ENCODE measurements at regions not wholly inside any gene's neighbourhood (a gene's known extent, or its start where the extent isn't known, plus 50 kb on each side); places are given as distances from the start of the nearest gene placed in this dataset.

GRCh38 chr3:16668776-16669545 lies 63.7 kb upstream of the DAZL start:
- TF ChIP-seq CTCF (IDR thresholded peaks at IDR 0.05; ENCODE audit: insufficient read depth, low read length) = no peak
- DNase-seq (ENCODE audit: low read depth) = no peak

GRCh38 chr3:16670191-16670590 lies 65.0 kb upstream of the DAZL start:
- no peak for DNase-seq (ENCODE audit: low read depth)
- no peak for TF ChIP-seq CTCF (IDR thresholded peaks at IDR 0.05; ENCODE audit: insufficient read depth, low read length)
- H3K4me3 ChIP-seq (ENCODE audit: low read depth, low read length) = no peak overlapping the region

More at GRCh38 chr3:16668776-16669545, 63.7 kb upstream of the DAZL start:
- no peak overlapping the region for H3K4me3 ChIP-seq (ENCODE audit: low read depth, low read length)

- no peak overlapping the region for H3K4me3 ChIP-seq (ENCODE audit: low read depth, low read length)
- no peak for TF ChIP-seq CTCF (IDR thresholded peaks at IDR 0.05; ENCODE audit: insufficient read depth, low read length)
- DNase-seq (ENCODE audit: low read depth) = no peak
Measured at GRCh38 chr3:16671690-16672089, 66.5 kb upstream of the DAZL start.

GRCh38 chr3:16673530-16673929 lies 68.3 kb upstream of the DAZL start:
- no peak overlapping the region for H3K4me3 ChIP-seq (ENCODE audit: low read depth, low read length)
- no peak for DNase-seq (ENCODE audit: low read depth)
- no peak for TF ChIP-seq CTCF (IDR thresholded peaks at IDR 0.05; ENCODE audit: insufficient read depth, low read length)

- TF ChIP-seq CTCF (IDR thresholded peaks at IDR 0.05; ENCODE audit: insufficient read depth, low read length) = no peak
- H3K4me3 ChIP-seq (ENCODE audit: low read depth, low read length) = no peak overlapping the region
- no peak for DNase-seq (ENCODE audit: low read depth)
Measured at GRCh38 chr3:16675805-16676204, 70.6 kb upstream of the DAZL start.

GRCh38 chr3:16686679-16687078 lies 81.5 kb upstream of the DAZL start:
- no peak for DNase-seq (ENCODE audit: low read depth)
- H3K4me3 ChIP-seq (ENCODE audit: low read depth, low read length) = no peak overlapping the region
- TF ChIP-seq CTCF (IDR thresholded peaks at IDR 0.05; ENCODE audit: insufficient read depth, low read length) = no peak

GRCh38 chr3:16687221-16687620 lies 82.0 kb upstream of the DAZL start:
- no peak for DNase-seq (ENCODE audit: low read depth)
- H3K4me3 ChIP-seq (ENCODE audit: low read depth, low read length) = no peak overlapping the region
- TF ChIP-seq CTCF (IDR thresholded peaks at IDR 0.05; ENCODE audit: insufficient read depth, low read length) = no peak

Measured in fibroblast of the aortic adventitia (primary cell).